Mesenchymal stem cell (in vitro differentiated cells and primary cell): ENCODE measurements at regions not wholly inside any gene's neighbourhood (a gene's known extent, or its start where the extent isn't known, plus 50 kb on each side); places are given as distances from the start of the nearest gene placed in this dataset.

ENCODE experiments used
- DNase-seq: peaks from one replicate; pipeline ENCODE4 v3.0.0-alpha.2; 2013
- H2AFZ ChIP-seq: one replicate; pipeline ENCODE4 v1.6.1; 2013; ENCODE audit warnings: low read depth, mild to moderate bottlenecking, control low read depth, inconsistent platforms, low read length, moderate library complexity
- H2AK5ac ChIP-seq: 2 replicates; pipeline ENCODE4 v1.6.1; 2013; ENCODE audit warnings: low read length, moderate library complexity, mild to moderate bottlenecking, inconsistent platforms; ENCODE audit not compliant: severe bottlenecking
- H2BK120ac ChIP-seq: one replicate; pipeline ENCODE4 v1.6.1; 2013; ENCODE audit warnings: low read depth, mild to moderate bottlenecking, inconsistent platforms, low read length, moderate library complexity
- H2BK12ac ChIP-seq, 2 experiments: one replicate each; pipeline ENCODE4 v1.6.1; 2013; ENCODE audit warnings: inconsistent platforms in 2 of 2, low read length in 2 of 2, mild to moderate bottlenecking in 2 of 2, moderate library complexity in 2 of 2, control low read depth in 1 of 2
- H2BK15ac ChIP-seq: one replicate; pipeline ENCODE4 v1.6.1; 2013; ENCODE audit warnings: mild to moderate bottlenecking, low read depth, inconsistent platforms; ENCODE audit not compliant: poor library complexity, severe bottlenecking
- H2BK5ac ChIP-seq: 2 replicates; pipeline ENCODE4 v1.6.1; 2013; ENCODE audit warnings: low read depth, mild to moderate bottlenecking, low read length, control low read depth, inconsistent platforms; ENCODE audit not compliant: poor library complexity, severe bottlenecking
- H3K14ac ChIP-seq, 2 experiments: one replicate each; pipeline ENCODE4 v1.6.1; 2013; ENCODE audit warnings: inconsistent platforms in 2 of 2, low read length in 2 of 2, control low read depth in 1 of 2, mild to moderate bottlenecking in 1 of 2, moderate library complexity in 1 of 2
- H3K18ac ChIP-seq, 2 experiments: one replicate each; pipeline ENCODE4 v1.6.1; 2013; ENCODE audit warnings: inconsistent platforms in 2 of 2, low read length in 2 of 2, control low read depth in 1 of 2, low read depth in 1 of 2, mild to moderate bottlenecking in 1 of 2
- H3K23ac ChIP-seq, 2 experiments: one replicate each; pipeline ENCODE4 v1.6.1; 2013; ENCODE audit warnings: inconsistent platforms in 2 of 2, low read length in 2 of 2, mild to moderate bottlenecking in 2 of 2, moderate library complexity in 2 of 2, control low read depth in 1 of 2
- H3K27ac ChIP-seq: 2 replicates; pipeline ENCODE4 v1.5.1; 2013; ENCODE audit warnings: mild to moderate bottlenecking, moderate library complexity, low read length, control low read depth, inconsistent platforms; ENCODE audit not compliant: poor library complexity, severe bottlenecking
- H3K27me3 ChIP-seq, 2 experiments: 2 replicates each; pipeline versions ENCODE4 v1.6.1 to v1.7.0; 2013; ENCODE audit warnings: low read length in 2 of 2, mild to moderate bottlenecking in 2 of 2, moderate library complexity in 2 of 2, control low read depth in 1 of 2, inconsistent platforms in 1 of 2; ENCODE audit not compliant: control insufficient read depth in 1 of 2, insufficient read depth in 1 of 2
- H3K36me3 ChIP-seq, 2 experiments: 2 replicates each; pipeline versions ENCODE4 v1.6.1 to v1.7.0; 2013; ENCODE audit warnings: low read length in 2 of 2, control low read depth in 1 of 2, inconsistent platforms in 1 of 2, low read depth in 1 of 2, mild to moderate bottlenecking in 1 of 2; ENCODE audit not compliant: insufficient read depth in 2 of 2, control insufficient read depth in 1 of 2
- H3K4ac ChIP-seq, 2 experiments: one replicate each; pipeline ENCODE4 v1.6.1; 2013; ENCODE audit warnings: inconsistent platforms in 2 of 2, low read length in 2 of 2, mild to moderate bottlenecking in 2 of 2, moderate library complexity in 2 of 2, control low read depth in 1 of 2, low read depth in 1 of 2
- H3K4me1 ChIP-seq: 2 replicates; pipeline ENCODE4 v1.6.1; 2013; ENCODE audit warnings: low read depth, low read length, control low read depth; ENCODE audit not compliant: control insufficient read depth, insufficient read depth
- H3K4me2 ChIP-seq: 2 replicates; pipeline ENCODE4 v1.6.1; 2013; ENCODE audit warnings: low read length, mild to moderate bottlenecking, inconsistent platforms; ENCODE audit not compliant: poor library complexity, severe bottlenecking
- H3K4me3 ChIP-seq, 2 experiments: 2 replicates each; pipeline versions ENCODE4 v1.5.1 to v1.7.0; 2013; ENCODE audit warnings: low read length in 2 of 2, mild to moderate bottlenecking in 2 of 2, control low read depth in 1 of 2, low read depth in 1 of 2; ENCODE audit not compliant: insufficient read depth in 1 of 2
- H3K79me1 ChIP-seq: replicated peaks from 2 replicates; pipeline ENCODE4 v1.6.1; 2013; ENCODE audit warnings: mild to moderate bottlenecking, control low read depth, low read length, inconsistent platforms; ENCODE audit not compliant: poor library complexity, severe bottlenecking
- H3K9ac ChIP-seq: 2 replicates; pipeline ENCODE4 v1.7.0; 2013; ENCODE audit warnings: mild to moderate bottlenecking, low read length, moderate library complexity
- H3K9me3 ChIP-seq: 2 replicates; pipeline ENCODE4 v1.7.0; 2013; ENCODE audit warnings: mild to moderate bottlenecking, low read length; ENCODE audit not compliant: control insufficient read depth
- H4K8ac ChIP-seq: one replicate; pipeline ENCODE4 v1.6.1; 2013; ENCODE audit warnings: inconsistent platforms, mild to moderate bottlenecking, low read length, moderate library complexity
- H4K91ac ChIP-seq: one replicate; pipeline ENCODE4 v1.6.1; 2013; ENCODE audit warnings: mild to moderate bottlenecking, low read length, inconsistent platforms
- WGBS: methylation state at CpG from one replicate; pipeline ENCODE4 v1.1.7; 2013; ENCODE audit warnings: mixed read lengths; 5-methylcytosine and 5-hydroxymethylcytosine counted together

DNA sequence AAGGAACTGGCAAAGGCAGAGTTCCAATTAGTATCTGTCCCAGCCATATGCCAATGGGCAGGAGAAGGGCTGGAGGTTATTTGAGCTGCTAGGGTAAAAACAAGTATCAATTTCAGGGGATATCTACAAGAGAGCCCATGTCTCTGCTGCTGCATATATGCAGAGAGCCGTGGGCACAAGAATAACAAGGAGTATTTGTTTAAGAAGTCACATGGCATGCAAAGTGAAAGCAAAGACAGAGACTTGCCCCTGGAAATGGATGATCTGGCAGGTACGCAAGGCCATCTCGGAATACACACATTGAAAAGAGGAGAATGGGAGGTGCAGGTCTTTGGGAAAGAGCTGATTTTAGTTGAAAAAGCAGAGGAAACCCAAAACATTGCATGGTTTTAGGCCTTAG lies 170.6 kb downstream of the EVA1A start:
- Histone ChIP-seq H2BK5ac (no peak overlapping the region), H3K27ac (no peak overlapping the region), H4K91ac (no peak overlapping the region), H3K4me2 (no peak overlapping the region), H3K9me3 (no peaks in the 10 kb centered on the region), H3K27me3 (no peaks in the 10 kb centered on the region), H3K4me3 (no peak overlapping the region), H3K9ac (no peak overlapping the region), H2BK15ac (no peak overlapping the region), H3K23ac (no peak overlapping the region), H2AFZ (no peak overlapping the region), H3K36me3 (no peaks in the 10 kb centered on the region), H2AK5ac (no peak overlapping the region), H2BK120ac (no peak overlapping the region), H2BK12ac (no peak overlapping the region), H3K18ac (no peak overlapping the region), H4K8ac (no peak overlapping the region), H3K4ac (no peak overlapping the region), H3K14ac (no peak overlapping the region), H3K79me1 (no peaks in the 10 kb centered on the region), H3K4me1 (no peaks in the 10 kb centered on the region)
- DNase-seq = no peak
- whole genome bisulfite sequencing = 83% methylated on average over 3 of the region's 3 CpGs

- no peak for DNase-seq
- H3K4ac ChIP-seq = no peak overlapping the region
Measured at GRCh38 chr2:75389271-75389670, 171.5 kb downstream of the EVA1A start.

DNA sequence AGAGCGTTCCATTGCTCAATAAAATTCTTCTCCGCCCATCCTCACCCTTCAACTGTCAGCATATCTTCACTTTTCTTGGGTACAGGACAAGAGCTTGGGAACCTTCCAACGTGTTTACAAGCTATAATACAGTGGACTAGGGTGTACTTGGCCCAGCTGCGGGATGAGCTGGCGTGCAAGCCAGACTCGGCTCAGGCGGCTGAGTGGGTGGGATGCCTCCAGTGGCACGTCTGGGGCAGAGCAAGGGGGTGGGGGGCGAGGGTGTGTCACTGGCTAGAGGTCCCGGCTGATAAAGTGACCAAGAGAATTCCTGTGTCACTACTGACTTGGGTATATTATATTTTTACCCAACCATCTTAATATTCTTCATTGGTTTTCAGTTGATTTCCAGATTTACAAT lies 179.7 kb downstream of the EVA1A start:
- Histone ChIP-seq H2BK120ac (no peak overlapping the region), H3K4ac (no peak overlapping the region), H3K9ac (no peak overlapping the region), H3K27ac (no peak overlapping the region), H3K4me3 (no peak overlapping the region), H3K27me3 (no peaks in the 10 kb centered on the region), H3K36me3 (no peaks in the 10 kb centered on the region), H3K9me3 (no peaks in the 10 kb centered on the region), H3K79me1 (no peaks in the 10 kb centered on the region), H3K18ac (no peak overlapping the region), H2BK12ac (no peak overlapping the region), H3K14ac (no peak overlapping the region), H3K23ac (no peak overlapping the region), H2AFZ (no peak overlapping the region), H3K4me1 (no peaks in the 10 kb centered on the region), H4K91ac (no peak overlapping the region), H2AK5ac (no peak overlapping the region), H3K4me2 (no peak overlapping the region), H2BK5ac (no peak overlapping the region), H4K8ac (no peak overlapping the region), H2BK15ac (no peak overlapping the region)
- 86% methylated on average over 8 of the region's 10 CpGs for WGBS
- no peak for DNase-seq

More at GRCh38 chr2:75389271-75389670, 171.5 kb downstream of the EVA1A start:
- Histone ChIP-seq H3K9me3 (no peaks in the 10 kb centered on the region), H2BK12ac (no peak overlapping the region), H3K27ac (no peak overlapping the region), H4K91ac (no peak overlapping the region), H3K4me3 (no peak overlapping the region), H2AK5ac (no peak overlapping the region), H2AFZ (no peak overlapping the region), H3K14ac (no peak overlapping the region), H3K18ac (no peak overlapping the region), H3K9ac (no peak overlapping the region), H2BK15ac (no peak overlapping the region), H3K36me3 (no peaks in the 10 kb centered on the region), H3K23ac (no peak overlapping the region), H3K79me1 (no peaks in the 10 kb centered on the region), H4K8ac (no peak overlapping the region), H3K27me3 (no peaks in the 10 kb centered on the region), H2BK5ac (no peak overlapping the region), H3K4me1 (no peaks in the 10 kb centered on the region), H2BK120ac (no peak overlapping the region), H3K4me2 (no peak overlapping the region)
- WGBS = 82% methylated on average over 1 of the region's 2 CpGs

DNA sequence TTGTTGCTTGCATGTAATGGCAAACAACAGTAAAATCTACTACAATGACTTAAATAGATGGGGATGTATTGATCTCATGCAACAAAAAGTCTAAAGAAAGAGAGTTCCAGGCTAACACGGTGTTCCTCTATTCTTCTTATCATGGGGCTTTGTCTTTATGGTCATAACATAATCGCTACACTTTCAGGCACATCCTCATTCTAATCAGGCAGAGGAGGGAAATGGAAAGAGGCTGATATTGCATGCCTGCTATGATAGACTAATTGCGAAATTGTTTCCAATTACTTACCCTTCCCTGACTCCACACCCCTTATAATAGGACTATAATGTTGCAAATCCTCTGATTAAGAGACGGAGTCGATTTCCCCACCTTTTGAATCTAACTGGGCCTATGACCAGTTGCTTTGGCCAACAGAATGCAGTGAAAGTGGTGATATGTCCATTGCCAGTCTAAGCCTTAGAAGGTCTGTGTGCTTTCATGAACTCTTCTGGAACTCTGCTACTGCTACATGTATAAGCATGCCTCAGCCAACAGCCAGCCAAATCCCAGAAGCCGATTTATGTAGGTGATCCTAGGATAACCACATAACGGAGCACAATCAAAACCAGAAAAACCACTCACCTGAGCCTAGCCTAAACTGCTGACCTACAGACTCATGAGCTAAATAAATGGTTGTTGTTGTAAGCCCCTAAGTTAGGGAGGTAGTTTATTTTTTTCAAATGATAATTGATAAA lies 180.3 kb upstream of the TACR1 start:
- Histone ChIP-seq H3K4me2 (no peak overlapping the region), H3K9me3 (no peaks in the 10 kb centered on the region), H3K79me1 (no peaks in the 10 kb centered on the region), H4K91ac (no peak overlapping the region), H3K4me1 (no peaks in the 10 kb centered on the region), H2BK12ac (no peak overlapping the region), H3K23ac (no peak overlapping the region), H3K18ac (no peak overlapping the region), H3K14ac (no peak overlapping the region), H3K4ac (no peak overlapping the region), H3K27me3 (no peaks in the 10 kb centered on the region), H4K8ac (no peak overlapping the region), H3K4me3 (no peak overlapping the region), H2BK5ac (no peak overlapping the region), H2BK15ac (no peak overlapping the region), H2AFZ (no peak overlapping the region), H3K36me3 (no peaks in the 10 kb centered on the region), H2AK5ac (no peak overlapping the region), H3K9ac (no peak overlapping the region), H2BK120ac (no peak overlapping the region), H3K27ac (no peak overlapping the region)
- WGBS = 88% methylated on average over 4 of the region's 7 CpGs
- DNase-seq = no peak
